GM12878 (cell line): ENCODE measurements at regions not wholly inside any gene's neighbourhood (a gene's known extent, or its start where the extent isn't known, plus 50 kb on each side); places are given as distances from the start of the nearest gene placed in this dataset.

Experiments used
- ATAC-seq: fragments of 200-7000 bp; cut with Tn5 transposase; 3 replicates; pipeline ENCODE4 v1.9.1; 2020; ENCODE audit warnings: mild to moderate bottlenecking, moderate library complexity
- BruUV-seq: library from RNA; stranded (reverse); fragments of 400-500 nt; replicated peaks from 2 replicates; lab custom pipeline; 2021; lab: Mats Ljungman, UMichigan
- CTCF ChIA-PET: fragments of 300-600 bp; sonication (Branson Sonifier 250); formaldehyde crosslinking; extraction: SDS; loops from one replicate; lab custom pipeline; 2021; ENCODE audit warnings: inconsistent platforms; lab: Yijun Ruan, JAX
- POLR2A ChIA-PET: fragments of 350-600 bp; formaldehyde crosslinking; extraction: SDS; loops from one replicate; lab custom pipeline; 2021; ENCODE audit warnings: inconsistent platforms; lab: Charles Lee
- RAD21 ChIA-PET: fragments of 300-600 bp; sonication (Branson Sonifier 250); formaldehyde crosslinking; loops from one replicate; lab custom pipeline; 2023; ENCODE audit warnings: antibody characterized with exemption; ENCODE audit not compliant: unreplicated experiment; lab: Charles Lee
- SMC1A ChIA-PET: fragments of 300-600 bp; sonication (Branson Sonifier 250); formaldehyde crosslinking; loops from one replicate; lab custom pipeline; 2023; ENCODE audit not compliant: unreplicated experiment, uncharacterized antibody; lab: Charles Lee
- DNase-seq: peaks from one replicate; pipeline ENCODE4 v3.0.0-alpha.2; 2011; ENCODE audit warnings: low read depth, low spot score
- FAIRE-seq: peaks from 3 replicates; lab custom pipeline; 2011; peaks lifted over from hg19 to GRCh38; lab: Jason Lieb, UNC
- H2AFZ ChIP-seq: 2 replicates; pipeline ENCODE4 v1.6.0; 2011; ENCODE audit warnings: low read depth, low read length, control low read depth; ENCODE audit not compliant: control insufficient read depth
- H3K27ac ChIP-seq: 2 replicates; pipeline ENCODE4 v1.5.1; 2011; ENCODE audit warnings: control low read depth; ENCODE audit not compliant: control insufficient read depth, insufficient read depth
- H3K27me3 ChIP-seq, 2 experiments: replicated peaks in 1 of 2; 2 replicates each; pipeline versions ENCODE4 v1.6.0 to v1.6.1; 2011; ENCODE audit warnings: low read length in 1 of 2; ENCODE audit not compliant: control insufficient read depth in 2 of 2, insufficient read depth in 2 of 2
- H3K36me3 ChIP-seq, 2 experiments: 2 replicates each; pipeline ENCODE4 v1.5.1; 2011; ENCODE audit warnings: low read length in 1 of 2; ENCODE audit not compliant: control insufficient read depth in 2 of 2, insufficient read depth in 2 of 2
- H3K4me1 ChIP-seq: 2 replicates; pipeline ENCODE4 v1.6.1; 2011; ENCODE audit warnings: mild to moderate bottlenecking, low read length, moderate library complexity, mixed read lengths; ENCODE audit not compliant: control insufficient read depth, insufficient read depth
- H3K4me2 ChIP-seq: 2 replicates; pipeline ENCODE4 v1.6.0; 2011; ENCODE audit warnings: control low read depth; ENCODE audit not compliant: control insufficient read depth, insufficient read depth
- H3K4me3 ChIP-seq: fragments of 200-600 bp; sonication (generic); 2 replicates; pipeline ENCODE4 v1.5.1; 2016
- H3K79me2 ChIP-seq: 2 replicates; pipeline ENCODE4 v1.6.0; 2011; ENCODE audit warnings: low read length; ENCODE audit not compliant: control insufficient read depth, insufficient read depth
- H3K9ac ChIP-seq: 2 replicates; pipeline ENCODE4 v1.8.0; 2011; ENCODE audit warnings: low read length, control low read depth, mixed read lengths; ENCODE audit not compliant: control insufficient read depth, insufficient read depth
- H3K9me3 ChIP-seq: replicated peaks from 3 replicates; pipeline ENCODE4 v1.5.1; 2011; ENCODE audit warnings: mild to moderate bottlenecking, low read length; ENCODE audit not compliant: control insufficient read depth, insufficient read depth
- H4K20me1 ChIP-seq: 2 replicates; pipeline ENCODE4 v1.6.0; 2011; ENCODE audit not compliant: control insufficient read depth, insufficient read depth
- CREM ChIP-seq: IDR thresholded peaks from 2 replicates; pipeline ENCODE4 v1.6.1; 2014; ENCODE audit warnings: antibody characterized with exemption, low read depth
- IRF4 ChIP-seq: IDR thresholded peaks from 2 replicates; pipeline ENCODE4 v1.6.1; 2011; ENCODE audit warnings: low read depth, low read length
- MEF2B ChIP-seq: fragments of 450-650 bp; IDR thresholded peaks from 2 replicates; pipeline ENCODE4 v1.6.1; 2018; ENCODE audit warnings: mild to moderate bottlenecking, moderate library complexity; ENCODE audit not compliant: partially characterized antibody, poor library complexity, severe bottlenecking
- PRDM15 ChIP-seq: fragments of 450-650 bp; formaldehyde crosslinking; IDR thresholded peaks from 2 replicates; pipeline ENCODE4 v1.4.0; 2020; ENCODE audit warnings: mild to moderate bottlenecking, moderate library complexity
- RAD51 ChIP-seq: fragments of 450-650 bp; IDR thresholded peaks from 2 replicates; pipeline ENCODE4 v1.6.1; 2016; ENCODE audit warnings: moderate library complexity, mild to moderate bottlenecking, inconsistent platforms
- SREBF2 ChIP-seq: IDR thresholded peaks from 2 replicates; pipeline ENCODE4 v1.6.1; 2012; ENCODE audit warnings: mild to moderate bottlenecking, low read length
- TCF12 ChIP-seq: IDR thresholded peaks from 2 replicates; pipeline ENCODE4 v1.6.1; 2011; ENCODE audit warnings: low read depth, mild to moderate bottlenecking, low read length
- WRNIP1 ChIP-seq: IDR thresholded peaks from 2 replicates; pipeline ENCODE4 v1.6.1; 2011; ENCODE audit warnings: low read depth, low read length, improper control_type of control experiment, borderline replicate concordance
- YY1 ChIP-seq: IDR thresholded peaks from 2 replicates; pipeline ENCODE4 v1.6.1; 2011; ENCODE audit warnings: low read depth, mild to moderate bottlenecking, low read length
- ZNF274 ChIP-seq: IDR thresholded peaks from one replicate; pipeline ENCODE4 v1.8.0; 2011; ENCODE audit not compliant: insufficient read length, insufficient read depth
- WGBS: methylation state at CpG from one replicate; pipeline ENCODE4 v1.1.6; 2016; ENCODE audit warnings: low lambda C conversion rate; ENCODE audit not compliant: insufficient replicate concordance, insufficient coverage; ENCODE audit errors: missing lambda C conversion rate; 5-methylcytosine and 5-hydroxymethylcytosine counted together
- in situ Hi-C: fragments of 300-500 bp; cut with MboI; formaldehyde crosslinking; loops from 9 replicates; pipeline ENCODE4 v1.14.3; 2018; ENCODE audit warnings: mixed read lengths
- intact Hi-C: fragments of 100-400 bp; cut with micrococcal nuclease; formaldehyde crosslinking; loops from one replicate; pipeline ENCODE4 v1.14.2; 2022; ENCODE audit not compliant: unreplicated experiment

- DNase-seq = no peak
- no TSS peak for BruUV-seq
- WGBS = 40% methylated on average over 18 of the region's 18 CpGs
- Histone ChIP-seq H2AFZ (no peak overlapping the region), H3K36me3 (no peaks in the 10 kb centered on the region), H3K9me3 (peaks cover 5% of the 10 kb centered on the region; the same call in 2 of the 3 replicates), H3K4me2 (no peak overlapping the region), H3K79me2 (no peaks in the 10 kb centered on the region), H3K27me3 (peaks cover 1 to 6% of the 10 kb centered on the region in 2 experiments; a peak in 3 of 4 replicates), H3K4me1 (no peaks in the 10 kb centered on the region), H3K27ac (no peak overlapping the region), H4K20me1 (no peaks in the 10 kb centered on the region), H3K4me3 (no peak overlapping the region), H3K9ac (no peak overlapping the region)
- ChIA-PET CTCF (no interaction called here), SMC1A (no interaction called here), RAD21 (no interaction called here), POLR2A (no interaction called here)
- intact Hi-C loops (no loop called here), in situ Hi-C loops (no loop called here)
- no peak for TF ChIP-seq SREBF2
- no peak for TF ChIP-seq IRF4
- no peak for TF ChIP-seq MEF2B
- no peak for TF ChIP-seq RAD51
- TF ChIP-seq WRNIP1 = no peak
- no peak for TF ChIP-seq TCF12
- no peak for FAIRE-seq
- no peak for ATAC-seq
Measured at GRCh38 chr21:43297391-43297981, 128.7 kb downstream of the CRYAA start.

DNA sequence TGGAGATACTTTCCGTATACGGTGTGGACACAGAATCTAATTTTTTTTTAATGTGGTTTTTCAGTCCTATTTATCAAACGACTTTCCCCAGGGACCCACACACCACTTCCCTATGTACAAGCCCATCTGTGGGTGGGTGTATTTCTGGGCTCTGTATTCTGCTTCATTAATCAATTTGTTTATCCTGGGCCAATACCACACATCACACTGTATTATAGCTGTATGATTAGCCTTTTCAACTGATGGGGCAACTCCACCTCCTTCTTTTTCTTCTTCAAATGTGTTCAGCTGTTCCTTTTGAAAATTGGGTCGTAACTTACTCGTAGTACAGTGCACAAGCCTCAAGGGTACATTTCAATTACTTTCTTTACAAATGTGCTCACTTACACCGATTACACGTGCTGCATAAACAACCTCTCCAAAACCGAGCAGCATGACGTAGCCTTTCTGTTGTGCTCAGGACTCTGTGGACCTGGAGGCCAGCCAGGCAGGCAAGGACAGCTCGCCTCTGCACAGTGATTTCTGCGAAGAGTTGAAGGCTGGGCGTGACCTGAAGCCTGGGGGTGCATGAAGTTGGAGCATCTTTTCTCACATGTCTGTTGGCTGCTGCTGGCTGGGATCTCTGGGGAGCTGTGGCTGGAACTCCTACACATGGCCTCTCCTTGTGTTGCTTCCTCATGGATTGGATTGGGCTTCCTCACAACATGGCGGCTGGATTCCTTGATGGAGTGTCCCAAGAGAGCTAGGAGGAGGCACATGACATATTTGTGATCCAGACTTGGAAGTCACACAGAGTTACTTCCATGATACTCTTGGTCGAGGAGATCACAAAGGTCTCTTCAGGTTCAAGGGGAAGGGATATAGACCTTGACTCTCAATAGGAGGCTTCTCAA lies 126.5 kb downstream of the CRYAA start:
- peaks cover 5% of the 10 kb centered on the region; the same call in 2 of the 3 replicates for H3K9me3 ChIP-seq
- CTCF ChIA-PET = no interaction called here
- POLR2A ChIA-PET = no interaction called here
- RAD21 ChIA-PET = no interaction called here
- TF ChIP-seq ZNF274 = no peak
- no peak for TF ChIP-seq CREM
- no peak for TF ChIP-seq PRDM15 (CRISPR knock-in tag)
- TF ChIP-seq YY1 = peak; percentile 37; the same call in 1 of the 2 replicates
- FAIRE-seq = no peak
- no TSS peak for BruUV-seq
- no peak for DNase-seq
- H3K4me3 ChIP-seq = no peak overlapping the region
- H4K20me1 ChIP-seq = no peaks in the 10 kb centered on the region
- H3K4me2 ChIP-seq = no peak overlapping the region
- intact Hi-C loops = no loop called here
- SMC1A ChIA-PET = no interaction called here
- ATAC-seq = no peak
- H2AFZ ChIP-seq = no peak overlapping the region
- no peaks in the 10 kb centered on the region for H3K79me2 ChIP-seq
- peaks cover 5% of the 10 kb centered on the region for H3K4me1 ChIP-seq
- WGBS = 7% methylated on average over 14 of the region's 14 CpGs
- H3K27me3 ChIP-seq = peaks cover 1 to 6% of the 10 kb centered on the region in 2 experiments; a peak in 3 of 4 replicates
- no peaks in the 10 kb centered on the region for H3K36me3 ChIP-seq
- H3K9ac ChIP-seq = no peak overlapping the region
- no peak overlapping the region for H3K27ac ChIP-seq
- in situ Hi-C loops = no loop called here
